EH (cell line): ENCODE measurements at regions not wholly inside any gene's neighbourhood (a gene's known extent, or its start where the extent isn't known, plus 50 kb on each side); places are given as distances from the start of the nearest gene placed in this dataset.
"Not testable (repeated sequence)": the region's sequence is repeated elsewhere in the genome, so short reads cannot be mapped to it uniquely, and the experiment has no call there.

Experiments
- DNase-seq: peaks from one replicate; pipeline ENCODE4 v3.0.0-alpha.2; 2015; ENCODE audit warnings: low read depth

DNA sequence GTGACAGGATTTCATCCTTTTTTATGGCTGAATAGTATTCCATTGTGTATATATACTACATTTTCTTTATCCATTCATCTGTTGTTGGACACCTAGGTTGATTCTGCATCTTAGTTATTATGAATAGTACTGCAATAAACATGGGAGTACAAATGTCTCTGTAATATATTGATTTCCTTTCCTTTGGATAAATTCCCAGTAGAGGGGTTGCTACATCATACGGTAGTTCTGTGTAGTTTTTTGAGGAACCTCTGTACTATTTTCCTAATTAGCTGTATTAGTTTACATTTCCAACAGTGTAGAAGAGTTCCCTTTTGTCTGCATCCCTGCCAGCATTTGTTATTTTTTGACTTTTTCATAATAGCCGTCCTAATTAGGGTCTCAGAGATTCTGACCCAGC, 201.3 kb downstream of the GIPC2 start:
- DNase-seq: no peak

DNA sequence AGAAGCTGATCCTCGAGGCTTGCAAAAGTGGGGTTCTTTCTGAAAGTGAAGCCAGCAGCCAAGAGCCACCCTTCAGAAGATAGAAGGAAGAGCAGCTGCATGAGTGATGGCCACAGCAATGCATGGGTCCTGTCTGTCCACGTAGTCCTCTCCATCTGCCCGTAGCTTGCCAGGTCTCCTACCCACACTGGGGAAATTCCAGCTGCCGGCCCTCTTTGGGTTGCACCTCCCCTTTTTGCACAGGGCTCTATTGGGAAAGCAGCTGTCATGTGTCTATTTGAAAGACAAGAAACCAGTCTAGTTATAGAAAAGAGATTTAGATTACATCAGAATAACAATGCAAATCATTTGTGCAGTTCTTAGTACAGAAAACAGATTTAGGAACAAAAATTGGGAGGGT, 204.4 kb downstream of the GIPC2 start:
- no peak for DNase-seq

- peak; percentile 87 for DNase-seq
These were observed 208.8 kb downstream of the GIPC2 start for GRCh38 chr1:78254517-78254916.

- peak; percentile 43 for DNase-seq
These were observed 209.6 kb downstream of the GIPC2 start for GRCh38 chr1:78255383-78255782.

GRCh38 chr1:78255846-78256245, 210.1 kb downstream of the GIPC2 start:
- DNase-seq: no peak

GRCh38 chr1:78263459-78263858, 217.7 kb downstream of the GIPC2 start:
- DNase-seq: no peak

- DNase-seq: no peak
These were observed 218.2 kb downstream of the GIPC2 start for GRCh38 chr1:78263946-78264345.

DNA sequence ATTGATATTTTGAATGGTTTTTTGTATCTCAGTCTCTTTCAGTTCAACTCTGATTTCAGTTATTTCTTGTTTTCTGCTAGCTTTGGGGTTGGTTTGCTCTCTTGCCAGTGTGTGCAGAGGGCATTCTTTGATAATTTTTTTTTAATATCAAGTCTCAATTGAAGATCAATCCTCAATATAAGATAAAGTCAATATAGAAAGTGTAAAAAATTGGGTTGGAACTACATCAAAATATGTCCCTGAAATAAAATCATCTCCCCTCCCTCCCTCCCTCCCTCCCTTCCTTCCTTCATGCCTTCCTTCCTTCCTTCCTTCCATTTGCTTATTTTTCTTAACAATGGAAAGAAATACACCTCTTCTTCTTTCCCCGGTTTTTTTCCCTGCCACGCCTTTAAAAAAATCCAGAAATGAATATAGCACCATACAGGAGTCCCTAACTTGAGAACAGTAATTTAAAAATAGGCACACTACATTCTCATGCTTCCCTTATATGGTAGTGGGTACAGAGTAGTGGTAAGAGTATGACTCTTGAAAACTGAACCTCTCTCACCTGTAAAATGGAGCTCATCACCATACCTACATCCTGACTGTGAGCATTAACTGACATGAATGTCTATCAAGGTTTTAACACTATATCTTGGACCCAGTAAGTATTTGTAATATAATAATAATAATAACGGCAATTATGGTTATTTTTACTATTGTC, 221.9 kb downstream of the GIPC2 start:
- no peak for DNase-seq

GRCh38 chr1:78269591-78269990, 221.2 kb upstream of the PTGFR start:
- no peak for DNase-seq

GRCh38 chr1:78271423-78271822, 219.4 kb upstream of the PTGFR start:
- not testable (repeated sequence) for DNase-seq

- peak; percentile 90 for DNase-seq
These were observed 216.0 kb upstream of the PTGFR start for GRCh38 chr1:78274814-78275213.

DNA sequence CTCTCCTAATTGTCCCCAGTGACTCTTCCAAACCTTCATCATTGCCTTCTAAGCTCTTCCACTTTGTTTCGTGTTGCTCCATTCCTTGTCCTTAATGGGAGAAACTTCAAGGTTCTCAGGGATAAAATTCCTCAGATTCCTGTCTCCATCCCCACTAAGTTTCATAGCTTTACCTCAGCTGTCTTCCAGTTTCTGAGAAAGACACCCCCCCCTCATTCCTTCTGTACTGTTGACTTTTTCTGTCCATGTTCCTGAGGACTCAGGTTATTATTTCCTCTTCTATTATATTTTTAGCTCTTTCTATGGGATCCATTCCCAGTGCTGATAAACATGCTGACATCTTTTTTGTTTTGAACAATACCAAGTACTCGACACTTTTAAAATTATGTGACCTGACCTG, 215.3 kb upstream of the PTGFR start:
- peak; percentile 87 for DNase-seq

DNA sequence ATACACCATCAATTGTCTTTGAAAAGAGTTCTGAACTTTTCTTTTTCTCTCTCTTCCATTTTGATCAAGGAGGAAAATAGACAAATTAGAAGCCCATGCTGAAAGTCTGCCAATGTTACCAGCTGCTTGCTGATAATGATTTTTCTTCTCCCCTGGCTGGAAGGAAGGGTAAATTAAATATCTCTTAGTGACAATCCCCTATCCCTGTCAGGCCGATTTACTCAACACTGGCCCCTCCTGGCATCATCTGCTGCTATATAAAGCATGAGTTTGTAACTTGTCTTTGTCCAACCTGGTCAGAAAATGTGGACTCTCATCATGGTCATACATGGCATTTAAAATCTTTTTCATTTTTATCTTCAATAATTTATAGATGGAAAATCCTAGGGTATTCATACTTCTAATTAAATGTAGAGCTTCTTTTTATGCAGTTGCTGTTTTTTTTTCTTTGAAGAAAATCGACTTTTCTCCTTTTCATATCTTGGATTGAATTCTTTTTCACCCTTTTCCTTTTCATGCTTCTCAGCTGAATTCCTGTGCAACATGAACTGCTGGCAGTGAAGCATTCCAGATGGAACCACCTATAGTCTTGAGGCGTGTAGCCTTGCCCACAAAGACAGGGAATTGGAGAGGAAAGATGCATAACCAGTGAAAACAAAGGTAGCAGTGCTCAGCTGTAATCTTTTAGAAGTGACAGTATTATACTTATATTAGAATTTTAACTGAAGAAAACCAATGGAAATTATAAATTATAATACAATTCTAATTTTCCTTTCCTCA, 214.7 kb upstream of the PTGFR start:
- no peak for DNase-seq

DNA sequence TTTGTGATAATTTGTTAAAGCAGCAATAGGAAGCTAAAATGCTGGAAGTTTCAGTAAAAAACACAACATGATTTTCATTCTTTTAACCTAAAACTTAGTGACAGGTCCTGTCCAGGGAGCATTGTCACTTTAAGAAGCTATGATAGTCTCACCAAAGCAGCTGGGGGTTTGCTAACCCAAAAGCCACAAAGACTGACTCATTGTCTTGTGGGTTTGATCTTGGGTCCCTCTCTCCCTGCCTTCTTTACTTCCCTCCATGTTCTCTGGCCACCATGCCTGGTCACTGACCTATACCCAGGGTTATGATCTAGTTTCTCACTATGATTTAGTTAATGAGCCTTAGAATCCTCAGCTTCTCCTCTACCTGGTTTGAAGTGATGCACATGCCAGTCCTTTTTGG, 213.5 kb upstream of the PTGFR start:
- DNase-seq: peak; percentile 90

- peak; percentile 96 for DNase-seq
These were observed 211.7 kb upstream of the PTGFR start for GRCh38 chr1:78279051-78279450.

GRCh38 chr1:78280626-78281025, 210.1 kb upstream of the PTGFR start:
- DNase-seq: peak; percentile 26

GRCh38 chr1:78281580-78281979, 209.2 kb upstream of the PTGFR start:
- DNase-seq: no peak

DNA sequence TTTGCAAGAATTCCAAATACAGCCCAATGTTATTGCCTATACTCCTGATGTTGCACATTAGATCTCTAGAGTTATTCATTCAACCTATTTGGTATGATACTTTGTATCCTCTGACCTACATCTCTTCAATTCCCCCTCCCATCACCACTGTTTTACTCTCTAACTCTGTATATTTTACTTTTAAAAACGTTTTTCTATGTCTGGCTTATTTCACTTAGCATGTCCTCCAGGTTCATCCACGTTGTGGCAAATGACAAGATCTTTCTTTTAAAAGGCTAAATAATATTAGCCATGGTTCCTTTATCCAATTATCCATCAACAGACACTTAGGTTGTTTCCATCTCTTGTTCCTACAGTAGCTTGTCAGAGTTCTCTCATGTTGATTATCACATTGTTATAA, 207.1 kb upstream of the PTGFR start:
- DNase-seq: no peak

DNA sequence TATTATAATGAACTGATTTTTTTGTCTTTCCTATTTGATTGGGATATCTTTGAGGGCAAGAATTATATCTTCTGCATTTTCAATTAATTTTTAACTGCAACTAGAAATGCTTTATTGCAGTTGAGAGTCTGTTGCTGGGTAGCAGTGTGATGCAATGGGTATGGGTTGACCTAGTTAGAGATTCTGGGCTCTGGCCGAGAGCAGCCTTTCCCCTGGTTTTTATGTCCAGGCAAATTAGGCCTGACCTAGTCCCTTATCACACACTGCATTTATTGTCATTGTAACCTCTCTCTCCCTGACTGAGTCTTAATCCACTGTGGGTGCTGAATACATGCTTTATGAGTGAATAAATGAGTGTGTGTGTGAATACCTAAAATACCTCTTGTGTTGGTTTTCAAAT, 206.4 kb upstream of the PTGFR start:
- no peak for DNase-seq

GRCh38 chr1:78286686-78287085, 204.1 kb upstream of the PTGFR start:
- peak; percentile 67 for DNase-seq

DNA sequence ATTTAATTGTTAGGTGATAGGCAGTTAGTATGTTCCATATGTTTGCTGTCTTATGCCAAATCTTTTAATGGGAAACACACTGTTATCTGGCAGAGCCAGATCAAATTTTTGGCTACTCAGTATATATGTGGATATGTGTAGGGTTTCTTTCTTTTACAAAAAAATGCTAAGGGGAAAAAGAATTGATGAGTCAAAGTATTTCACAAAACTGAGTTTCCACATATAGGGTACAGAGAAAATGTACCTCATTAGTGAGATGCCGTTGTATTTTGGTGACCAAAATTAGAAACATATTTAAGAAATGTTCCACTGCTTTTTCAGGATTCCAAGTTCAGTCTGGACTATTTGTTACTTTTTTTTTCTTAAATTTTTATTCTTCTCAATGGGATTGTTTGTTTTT, 201.2 kb upstream of the PTGFR start:
- peak; percentile 31 for DNase-seq

GRCh38 chr1:78291418-78291817, 199.4 kb upstream of the PTGFR start:
- DNase-seq: peak; percentile 32

DNA sequence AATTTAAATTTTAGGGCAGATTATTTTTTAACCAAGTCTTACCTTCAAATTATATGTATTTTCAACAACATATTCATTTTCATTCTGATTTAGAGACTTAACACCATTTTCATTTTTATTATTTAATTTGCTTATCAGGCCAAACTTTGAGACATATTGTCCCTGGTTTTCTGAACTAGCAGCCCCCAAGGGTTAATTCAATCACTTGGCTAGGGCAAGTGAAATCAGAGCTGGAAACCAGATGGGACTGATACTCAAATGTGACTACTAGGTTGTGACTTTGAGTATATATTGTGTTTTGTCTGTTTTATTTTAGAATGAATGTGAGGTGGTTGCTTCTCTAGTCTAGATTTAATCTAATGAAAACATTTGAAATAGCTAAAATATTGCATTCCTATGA, 198.9 kb upstream of the PTGFR start:
- DNase-seq: no peak

- peak; percentile 76 for DNase-seq
These were observed 198.4 kb upstream of the PTGFR start for GRCh38 chr1:78292361-78292760.
